Right lobe of liver (tissue), 4 donors: ENCODE measurements at regions not wholly inside any gene's neighbourhood (a gene's known extent, or its start where the extent isn't known, plus 50 kb on each side); places are given as distances from the start of the nearest gene placed in this dataset.

Source experiments
- POLR2A ChIP-seq: fragments of 450-650 bp; IDR thresholded peaks from one replicate; pipeline ENCODE4 v1.6.1; 2017; ENCODE audit warnings: antibody characterized with exemption, mild to moderate bottlenecking
- TF ChIP-seq, protein P1 (sequence below), 4 donors: fragments of 200-600 bp in 3 of 4; fragments of 450-650 bp in 1 of 4; IDR thresholded peaks; one replicate each; pipeline versions ENCODE4 v1.5.1 to v1.8.0; 2016 to 2022; ENCODE audit warnings: antibody characterized with exemption in 4 of 4, mild to moderate bottlenecking in 2 of 4
- donor health status: DM: no; HTN: no; CAD: no.
- donor health status: DM: no; HTN: no; CAD: no.
- donor health status: DM: no; HTN: yes; CAD: no.

DNA sequence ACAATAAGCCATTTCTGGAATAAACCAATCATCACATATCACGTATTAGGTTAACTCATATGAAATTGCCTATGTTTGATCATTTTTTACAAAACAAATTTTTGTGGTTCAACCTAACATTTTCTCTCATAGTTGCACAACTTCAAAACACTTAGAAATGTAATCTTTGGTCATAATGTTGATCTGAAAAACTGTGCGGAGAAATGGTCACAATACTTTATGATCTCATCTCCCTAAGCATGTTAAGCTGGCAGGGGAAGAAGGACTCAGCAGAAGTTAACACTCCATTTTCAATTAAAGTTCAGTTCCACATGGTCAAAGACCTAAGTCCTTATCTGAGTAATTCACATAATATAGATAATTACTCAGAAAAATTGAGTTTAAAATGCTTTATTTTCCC, 194.8 kb downstream of the CAPZA3 start:
- TF ChIP-seq, protein P1, sequence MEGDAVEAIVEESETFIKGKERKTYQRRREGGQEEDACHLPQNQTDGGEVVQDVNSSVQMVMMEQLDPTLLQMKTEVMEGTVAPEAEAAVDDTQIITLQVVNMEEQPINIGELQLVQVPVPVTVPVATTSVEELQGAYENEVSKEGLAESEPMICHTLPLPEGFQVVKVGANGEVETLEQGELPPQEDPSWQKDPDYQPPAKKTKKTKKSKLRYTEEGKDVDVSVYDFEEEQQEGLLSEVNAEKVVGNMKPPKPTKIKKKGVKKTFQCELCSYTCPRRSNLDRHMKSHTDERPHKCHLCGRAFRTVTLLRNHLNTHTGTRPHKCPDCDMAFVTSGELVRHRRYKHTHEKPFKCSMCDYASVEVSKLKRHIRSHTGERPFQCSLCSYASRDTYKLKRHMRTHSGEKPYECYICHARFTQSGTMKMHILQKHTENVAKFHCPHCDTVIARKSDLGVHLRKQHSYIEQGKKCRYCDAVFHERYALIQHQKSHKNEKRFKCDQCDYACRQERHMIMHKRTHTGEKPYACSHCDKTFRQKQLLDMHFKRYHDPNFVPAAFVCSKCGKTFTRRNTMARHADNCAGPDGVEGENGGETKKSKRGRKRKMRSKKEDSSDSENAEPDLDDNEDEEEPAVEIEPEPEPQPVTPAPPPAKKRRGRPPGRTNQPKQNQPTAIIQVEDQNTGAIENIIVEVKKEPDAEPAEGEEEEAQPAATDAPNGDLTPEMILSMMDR (IDR thresholded peaks at IDR 0.05) = no peak
- no peak for TF ChIP-seq POLR2A
